ENCODE measurements at regions not wholly inside any gene's neighbourhood (a gene's known extent, or its start where the extent isn't known, plus 50 kb on each side); places are given as distances from the start of the nearest gene placed in this dataset.

DNA sequence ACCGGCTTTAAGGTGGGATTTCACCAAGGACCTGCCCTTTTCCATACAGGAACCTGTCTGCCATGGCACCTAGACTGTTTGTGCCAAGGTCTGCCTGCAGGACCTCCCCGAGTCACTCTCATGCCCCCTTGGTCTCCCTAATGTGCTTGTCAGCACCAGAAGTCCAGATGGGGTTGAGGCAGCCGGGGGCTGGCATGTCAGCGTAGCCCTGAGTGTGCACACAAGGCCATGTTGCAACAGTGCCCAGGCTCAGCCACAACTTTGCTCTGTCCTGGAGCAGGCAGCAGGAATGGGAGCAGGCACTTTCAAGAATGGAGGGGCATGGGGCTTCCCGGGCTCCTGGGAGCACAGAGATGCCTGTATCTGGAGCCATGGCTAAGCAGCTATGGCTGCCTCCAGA is 621.5 kb downstream of the CDH9 start:
- no peaks in the 10 kb centered on the region for H3K4me1 ChIP-seq (ENCODE audit: insufficient read depth, low read length)
- H3K27ac ChIP-seq (ENCODE audit: extremely low read length, insufficient read depth, low read length), result no peak overlapping the region
- peaks cover 19% of the 10 kb centered on the region for H3K9me3 ChIP-seq (ENCODE audit: low read length)
- H3K79me2 ChIP-seq (ENCODE audit: insufficient read depth, low read length), result no peaks in the 10 kb centered on the region
- no peak for ATAC-seq
- CTCF ChIA-PET (ENCODE audit: low intra/inter-chr PET ratio, low total read pairs), result no interaction called here
- TF ChIP-seq ZSCAN9 (CRISPR knock-in tag; IDR thresholded peaks at IDR 0.05; ENCODE audit: borderline replicate concordance) (no peak), ZMYM4 (CRISPR knock-in tag; IDR thresholded peaks at IDR 0.05) (no peak), ZBTB21 (CRISPR knock-in tag; IDR thresholded peaks at IDR 0.05) (no peak), CAMTA2 (CRISPR knock-in tag; IDR thresholded peaks at IDR 0.05; ENCODE audit: borderline replicate concordance) (no peak), ZNF564 (CRISPR knock-in tag; IDR thresholded peaks at IDR 0.05) (no peak), ZSCAN25 (CRISPR knock-in tag; IDR thresholded peaks at IDR 0.05) (no peak), RXRA (CRISPR knock-in tag; IDR thresholded peaks at IDR 0.05) (no peak), RFXANK (CRISPR knock-in tag; IDR thresholded peaks at IDR 0.05) (no peak), RFX5 (IDR thresholded peaks at IDR 0.05; ENCODE audit: low read depth, low read length) (no peak), ZNF552 (CRISPR knock-in tag; IDR thresholded peaks at IDR 0.05; ENCODE audit: borderline replicate concordance) (no peak), SP140L (CRISPR knock-in tag; IDR thresholded peaks at IDR 0.05; ENCODE audit: borderline replicate concordance) (no peak)
- TF ChIP-seq, protein P1, sequence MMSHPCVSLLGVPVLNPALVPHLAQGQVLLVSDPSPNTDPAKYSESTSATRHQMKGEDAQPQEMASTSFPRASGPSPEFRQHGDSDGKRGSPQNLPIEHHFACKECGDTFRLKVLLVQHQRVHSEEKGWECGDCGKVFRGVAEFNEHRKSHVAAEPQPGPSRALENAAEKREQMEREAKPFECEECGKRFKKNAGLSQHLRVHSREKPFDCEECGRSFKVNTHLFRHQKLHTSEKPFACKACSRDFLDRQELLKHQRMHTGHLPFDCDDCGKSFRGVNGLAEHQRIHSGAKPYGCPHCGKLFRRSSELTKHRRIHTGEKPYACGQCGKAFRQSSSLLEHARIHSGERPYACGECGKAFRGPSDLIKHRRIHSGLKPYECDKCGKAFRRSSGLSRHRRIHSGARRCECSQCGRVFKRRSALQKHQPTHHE (CRISPR knock-in tag; IDR thresholded peaks at IDR 0.05; ENCODE audit: borderline replicate concordance), result no peak
- TF ChIP-seq, protein P2, sequence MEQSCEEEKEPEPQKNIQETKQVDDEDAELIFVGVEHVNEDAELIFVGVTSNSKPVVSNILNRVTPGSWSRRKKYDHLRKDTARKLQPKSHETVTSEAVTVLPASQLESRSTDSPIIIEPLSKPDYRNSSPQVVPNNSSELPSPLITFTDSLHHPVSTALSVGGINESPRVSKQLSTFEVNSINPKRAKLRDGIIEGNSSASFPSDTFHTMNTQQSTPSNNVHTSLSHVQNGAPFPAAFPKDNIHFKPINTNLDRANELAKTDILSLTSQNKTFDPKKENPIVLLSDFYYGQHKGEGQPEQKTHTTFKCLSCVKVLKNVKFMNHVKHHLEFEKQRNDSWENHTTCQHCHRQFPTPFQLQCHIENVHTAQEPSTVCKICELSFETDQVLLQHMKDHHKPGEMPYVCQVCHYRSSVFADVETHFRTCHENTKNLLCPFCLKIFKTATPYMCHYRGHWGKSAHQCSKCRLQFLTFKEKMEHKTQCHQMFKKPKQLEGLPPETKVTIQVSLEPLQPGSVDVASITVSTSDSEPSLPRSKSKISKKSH (CRISPR knock-in tag; IDR thresholded peaks at IDR 0.05; ENCODE audit: borderline replicate concordance), result no peak
- no peak overlapping the region for H3K4me2 ChIP-seq (ENCODE audit: low read depth, low read length)
- no peaks in the 10 kb centered on the region for H3K36me3 ChIP-seq (replicated peaks in 1 of 2; ENCODE audit: control insufficient read depth in 1 of 2, insufficient read depth in 2 of 2, low read length in 2 of 2)
- 23% methylated on average over 2 of the region's 5 CpGs for WGBS (ENCODE audit: low lambda C conversion rate)
- POLR2A ChIA-PET, result no interaction called here
- H3K27me3 ChIP-seq (ENCODE audit: control insufficient read depth in 1 of 2, insufficient read depth in 2 of 2, low read length in 2 of 2), result no peaks in the 10 kb centered on the region
- no peak overlapping the region for H3K4me3 ChIP-seq (replicated peaks in 1 of 3; ENCODE audit: insufficient read depth in 1 of 3, low read depth in 2 of 3, low read length in 3 of 3)
- no peaks in the 10 kb centered on the region for H4K20me1 ChIP-seq (ENCODE audit: insufficient read depth, low read length)
- intact Hi-C loops (cut with micrococcal nuclease; ENCODE audit: unreplicated experiment) (no loop called here), in situ Hi-C loops (cut with HindIII; ENCODE audit: extremely low pct_ligation_motif_present, low pct_unique_long_range_greater_than_20kb) (no loop called here)
- DNase-seq (ENCODE audit: low spot score), result no peak
- no peak overlapping the region for H2AFZ ChIP-seq (ENCODE audit: low read length)
- no TSS peak for BruUV-seq (replicated peaks)
- no peak for FAIRE-seq
- H3K9ac ChIP-seq (ENCODE audit: insufficient read depth, low read depth, low read length), result no peak overlapping the region
